HG02763 (cell line): ENCODE measurements at regions not wholly inside any gene's neighbourhood (a gene's known extent, or its start where the extent isn't known, plus 50 kb on each side); places are given as distances from the start of the nearest gene placed in this dataset.
"Not testable (repeated sequence)": the region's sequence is repeated elsewhere in the genome, so short reads cannot be mapped to it uniquely, and the experiment has no call there.

Experiments
- ATAC-seq: cut with Tn5 transposase; IDR thresholded peaks from one replicate; pipeline ENCODE4 v1.9.1; 2021; ENCODE audit warnings: mild to moderate bottlenecking, moderate library complexity; ENCODE audit not compliant: unreplicated experiment

- no peak for ATAC-seq
These were observed 52.0 kb upstream of the LRIG1 start for GRCh38 chr3:66552846-66553245.

DNA sequence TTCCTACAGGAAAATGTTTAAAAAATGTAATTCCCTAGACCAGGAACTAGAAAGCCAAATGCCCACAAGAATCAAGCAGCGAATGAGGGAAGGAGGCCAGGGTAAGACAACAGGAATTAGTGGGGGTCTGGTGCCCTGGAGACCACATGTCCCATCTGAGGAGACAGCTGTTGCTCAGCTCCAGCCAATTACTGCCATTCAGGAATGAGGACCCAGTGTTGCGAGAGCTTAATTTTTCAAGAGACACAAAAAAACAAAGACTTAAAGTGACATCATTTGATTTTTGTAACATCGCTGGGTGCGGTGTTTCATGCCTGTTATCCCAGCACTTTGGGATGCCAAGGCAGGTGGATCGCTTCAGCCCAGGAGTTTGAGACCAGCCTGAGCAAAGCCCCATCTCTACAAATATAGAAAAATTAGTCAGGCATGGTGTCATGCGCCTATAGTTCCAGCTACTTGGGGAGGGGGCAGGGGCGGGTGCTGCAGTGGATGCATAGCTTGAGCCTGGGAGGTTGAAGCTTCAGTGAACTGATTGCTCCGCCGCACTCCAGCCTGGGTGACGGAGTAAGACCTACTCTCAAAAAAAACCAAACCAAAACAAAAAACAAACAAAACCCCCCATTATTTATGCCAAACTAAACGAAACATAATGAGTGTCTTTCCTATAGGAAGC, 52.8 kb upstream of the LRIG1 start:
- no peak for ATAC-seq

GRCh38 chr3:66554178-66554577, 53.4 kb upstream of the LRIG1 start:
- ATAC-seq = no peak

- ATAC-seq = no peak
These were observed 54.5 kb upstream of the LRIG1 start for GRCh38 chr3:66555214-66555844.

- ATAC-seq = no peak
These were observed 56.3 kb upstream of the LRIG1 start for GRCh38 chr3:66557170-66557569.

GRCh38 chr3:66559924-66560323, 59.1 kb upstream of the LRIG1 start:
- ATAC-seq = not testable (repeated sequence)

- ATAC-seq = no peak
These were observed 60.5 kb upstream of the LRIG1 start for GRCh38 chr3:66561367-66561766.

DNA sequence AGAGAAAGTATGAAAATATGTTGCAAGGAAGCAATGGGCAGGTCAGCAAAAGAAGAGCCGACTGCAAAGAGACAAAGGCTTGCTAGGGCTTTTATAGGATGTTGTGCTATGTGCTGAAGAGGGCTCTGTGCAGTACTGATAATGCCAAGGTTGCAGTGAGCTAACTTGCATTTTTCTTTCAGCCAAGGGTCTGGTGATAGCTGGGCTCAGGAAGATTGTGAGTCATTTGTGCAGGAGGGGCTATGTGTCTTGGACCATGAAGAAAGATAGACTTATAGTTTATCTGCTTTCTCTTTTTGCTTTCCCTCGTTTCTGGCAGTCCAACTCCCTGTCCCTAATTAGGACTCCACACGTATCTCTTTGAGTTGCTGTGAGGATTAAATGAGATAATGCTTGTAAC, 64.5 kb upstream of the LRIG1 start:
- no peak for ATAC-seq

- ATAC-seq = no peak
These were observed 66.3 kb upstream of the LRIG1 start for GRCh38 chr3:66567077-66567476.

- ATAC-seq = no peak
These were observed 71.4 kb upstream of the LRIG1 start for GRCh38 chr3:66572090-66572675.

DNA sequence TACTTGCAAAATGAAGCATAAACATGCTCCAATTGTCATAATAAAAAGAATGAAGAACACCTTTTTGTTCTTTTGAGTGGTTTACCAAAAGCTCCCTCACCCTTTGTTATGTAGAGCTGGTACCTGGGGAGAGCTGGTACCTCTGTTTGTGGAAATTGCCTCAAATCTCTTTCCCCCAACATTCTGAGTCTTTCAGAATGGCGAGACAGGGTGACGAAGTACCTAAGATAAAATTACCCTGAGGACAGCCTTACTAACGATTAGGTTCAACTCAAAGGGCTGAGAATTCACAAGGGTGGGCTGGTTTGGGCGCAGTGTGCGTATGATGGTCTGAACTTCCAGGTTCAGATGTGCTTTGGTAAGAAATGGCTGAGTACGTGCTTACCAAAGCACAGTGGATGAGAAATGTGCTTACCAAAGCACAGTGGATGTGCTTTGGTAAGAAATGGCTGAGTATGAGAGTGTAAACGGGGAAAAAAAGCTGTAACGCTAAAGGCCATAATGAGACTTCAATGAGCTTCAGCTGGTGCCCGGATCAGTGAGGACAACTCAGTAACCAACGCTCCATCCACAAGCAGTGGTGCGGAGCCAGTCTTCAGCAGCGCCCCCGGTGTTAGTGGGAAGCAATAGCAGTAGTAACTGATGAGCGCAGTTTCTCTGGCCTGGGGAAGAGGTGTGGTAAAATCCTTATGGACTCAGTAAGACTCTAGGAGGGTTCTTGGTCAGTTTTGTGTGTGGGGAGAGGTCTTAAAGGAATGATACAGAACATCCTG, 72.3 kb upstream of the LRIG1 start:
- ATAC-seq = no peak

DNA sequence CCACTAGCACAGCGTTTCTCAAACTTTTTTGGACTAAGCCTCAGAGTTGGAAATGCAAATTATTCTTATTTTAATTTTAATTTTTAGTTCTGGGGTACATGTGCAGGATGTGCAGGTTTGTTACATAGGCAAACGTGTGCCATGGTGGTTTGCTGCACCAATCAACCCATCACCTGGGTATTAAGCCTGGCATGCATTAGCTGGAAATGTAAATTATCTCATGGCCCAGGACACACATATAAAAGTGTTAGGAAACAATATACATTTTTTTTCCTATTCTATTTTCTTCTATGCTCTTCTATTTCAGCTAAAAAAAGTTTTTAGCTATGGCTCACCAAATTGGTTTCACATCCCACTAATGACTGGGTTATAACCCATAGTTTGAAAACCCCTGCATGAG, 73.3 kb upstream of the LRIG1 start:
- ATAC-seq = no peak

- ATAC-seq = no peak
These were observed 76.8 kb upstream of the LRIG1 start for GRCh38 chr3:66577426-66578203.

DNA sequence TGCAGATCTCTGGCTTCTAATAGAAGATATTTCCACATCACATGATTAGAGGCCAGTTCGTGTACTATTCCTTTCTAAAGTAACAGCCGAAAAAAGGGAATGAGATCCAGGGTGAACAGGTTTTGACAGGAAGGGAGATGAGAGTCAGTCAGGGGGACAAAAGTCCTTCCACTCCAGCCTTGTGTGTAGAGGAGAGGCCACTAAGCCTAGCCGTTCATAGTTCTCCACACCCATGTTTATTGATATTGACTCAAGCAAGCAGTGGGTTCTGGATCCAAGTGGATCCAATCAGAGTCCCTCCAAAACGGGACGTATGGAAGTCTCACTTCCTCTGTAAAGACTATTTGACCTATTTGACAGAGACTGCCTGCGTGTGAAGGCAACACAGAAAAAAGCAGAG, 80.4 kb upstream of the LRIG1 start:
- no peak for ATAC-seq

DNA sequence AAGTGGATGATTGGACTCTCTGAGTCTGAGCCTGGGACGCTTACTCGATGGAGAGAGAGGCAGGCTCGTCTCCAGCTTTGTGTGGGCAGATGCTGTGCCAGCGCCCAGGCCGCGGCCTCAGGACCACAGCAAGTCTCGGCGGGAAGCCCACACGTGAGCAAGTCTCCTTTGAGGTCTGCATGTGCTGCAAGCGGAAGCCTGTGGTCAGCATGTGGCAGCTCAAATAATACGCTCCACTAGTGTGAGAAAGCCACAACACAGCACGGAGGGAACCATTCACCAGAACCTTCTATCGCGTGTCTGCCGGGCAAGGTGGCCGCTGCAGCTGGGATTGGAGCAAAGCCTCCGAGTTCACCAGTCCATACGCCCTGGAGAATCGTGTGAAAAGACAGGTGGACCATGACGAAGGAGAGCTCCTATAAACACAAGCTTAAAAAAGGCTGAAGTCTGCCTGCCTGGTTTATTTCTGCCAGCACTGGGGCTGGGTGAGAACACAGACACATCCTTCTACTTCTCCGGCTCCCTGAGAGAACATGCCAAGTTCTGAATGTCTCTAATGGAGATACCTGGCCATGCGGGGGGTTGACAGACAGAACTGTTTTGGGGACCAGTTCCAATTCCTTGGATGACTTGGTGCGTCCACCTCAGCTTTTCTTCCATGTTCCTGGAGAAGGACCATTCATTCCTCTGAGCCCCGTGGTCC, 82.0 kb upstream of the LRIG1 start:
- ATAC-seq = peak; percentile 89

DNA sequence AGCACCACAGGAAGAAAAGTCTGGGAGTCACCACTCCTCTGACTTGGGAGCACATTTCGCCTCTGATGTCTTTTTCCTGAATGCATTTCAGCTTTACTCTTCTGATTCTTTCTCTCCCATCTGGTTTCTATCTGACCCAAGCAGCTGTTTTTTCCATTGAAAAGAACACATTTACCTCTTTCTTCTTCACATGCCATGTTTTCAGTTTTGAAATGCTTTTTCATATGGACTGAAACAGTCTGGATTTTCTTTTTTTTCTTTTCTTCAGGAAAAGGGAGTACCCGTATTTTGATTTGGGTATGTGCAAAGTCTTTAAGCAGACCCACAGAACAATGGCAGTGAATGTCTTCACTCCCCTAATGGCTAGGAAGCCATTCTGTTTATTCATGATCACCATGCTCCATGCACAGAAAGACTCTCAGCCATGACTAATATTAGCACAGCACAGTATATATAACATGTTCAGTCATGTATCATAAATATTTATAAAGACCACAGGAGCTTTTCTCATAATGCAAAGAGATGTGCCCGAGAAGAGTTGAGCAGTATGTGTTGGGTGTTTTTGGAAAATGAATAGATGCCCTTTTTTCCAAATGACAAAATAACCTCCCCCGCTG, 82.7 kb upstream of the LRIG1 start:
- ATAC-seq = no peak

- no peak for ATAC-seq
These were observed 84.8 kb upstream of the LRIG1 start for GRCh38 chr3:66585520-66586095.

GRCh38 chr3:66586853-66587252, 86.0 kb upstream of the LRIG1 start:
- ATAC-seq = no peak

DNA sequence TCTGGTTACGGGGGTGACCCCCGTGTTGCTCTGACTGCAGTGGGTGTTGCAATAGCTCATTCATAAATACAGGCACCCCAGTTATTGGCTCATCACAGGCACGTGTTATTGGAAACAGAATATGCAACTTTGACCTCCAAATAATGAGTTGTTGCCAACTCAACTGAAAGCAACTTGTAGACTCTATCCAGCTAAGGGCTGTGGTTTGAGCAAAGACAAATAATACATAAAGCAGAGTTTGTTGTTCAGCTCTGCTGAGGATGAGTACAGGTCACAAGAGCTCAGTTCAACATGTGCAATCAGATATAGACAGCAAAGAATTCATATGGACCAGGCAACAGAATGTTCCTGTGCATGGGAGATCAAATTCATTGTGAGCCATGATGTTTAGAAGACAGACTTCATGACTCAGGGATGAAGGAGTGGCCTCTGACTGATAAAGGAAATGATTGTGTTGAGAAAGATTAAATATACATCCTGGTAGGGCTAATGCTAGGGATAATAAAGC, 87.6 kb upstream of the LRIG1 start:
- ATAC-seq = no peak
